Activated CD8-positive, alpha-beta memory T cell treated with anti-CD3 and anti-CD28 coated beads for 1 hour (primary cell): ENCODE measurements at regions not wholly inside any gene's neighbourhood (a gene's known extent, or its start where the extent isn't known, plus 50 kb on each side); places are given as distances from the start of the nearest gene placed in this dataset.
A peak's percentile ranks its signal among the peaks of the same experiment; 100 is the strongest.
"Not testable (repeated sequence)": the region's sequence is repeated elsewhere in the genome, so short reads cannot be mapped to it uniquely, and the experiment has no call there.

Source experiments
- DNase-seq, 2 donors: peaks; one replicate each; pipeline ENCODE4 v3.0.0-alpha.2; 2020; ENCODE audit warnings: low read depth in 1 of 2; ENCODE audit errors: extremely low read depth in 1 of 2

DNA sequence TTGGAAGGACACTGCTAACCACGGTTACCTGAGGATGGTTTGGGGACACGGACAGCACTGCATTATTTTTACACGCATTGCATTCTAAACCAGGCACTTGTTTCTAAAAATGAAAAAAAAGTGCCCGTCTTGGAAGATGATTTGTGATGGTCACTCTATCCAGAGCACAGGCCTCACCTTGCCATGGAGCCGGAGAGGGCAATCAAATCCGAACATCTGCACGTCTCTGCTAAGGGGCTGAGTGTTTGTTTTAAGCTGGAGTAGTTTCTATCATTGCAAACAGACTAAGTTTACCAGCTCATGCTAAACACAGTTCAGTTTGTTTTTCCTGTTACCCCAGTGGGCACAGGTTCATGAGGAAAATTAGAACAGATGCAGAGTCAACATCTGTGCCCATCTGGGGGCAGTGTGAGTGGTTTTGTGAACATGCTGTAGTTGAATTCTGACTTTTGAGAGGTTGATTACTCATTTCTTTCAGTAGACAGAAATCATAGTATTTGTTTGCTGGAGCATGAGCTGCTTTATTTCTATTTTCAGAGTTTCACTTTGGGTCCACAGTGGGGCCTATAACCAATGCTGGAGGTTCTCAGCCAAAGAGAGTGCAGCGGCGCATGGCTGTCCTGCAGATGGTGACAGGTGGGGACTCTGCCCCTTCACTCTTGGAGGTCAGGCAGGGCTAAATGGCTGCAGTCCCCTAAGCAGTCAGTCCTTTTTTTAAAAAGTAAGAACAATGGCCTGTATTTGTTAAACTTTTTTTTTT is 65.4 kb upstream of the ENPP6 start:
- no peak for DNase-seq

DNA sequence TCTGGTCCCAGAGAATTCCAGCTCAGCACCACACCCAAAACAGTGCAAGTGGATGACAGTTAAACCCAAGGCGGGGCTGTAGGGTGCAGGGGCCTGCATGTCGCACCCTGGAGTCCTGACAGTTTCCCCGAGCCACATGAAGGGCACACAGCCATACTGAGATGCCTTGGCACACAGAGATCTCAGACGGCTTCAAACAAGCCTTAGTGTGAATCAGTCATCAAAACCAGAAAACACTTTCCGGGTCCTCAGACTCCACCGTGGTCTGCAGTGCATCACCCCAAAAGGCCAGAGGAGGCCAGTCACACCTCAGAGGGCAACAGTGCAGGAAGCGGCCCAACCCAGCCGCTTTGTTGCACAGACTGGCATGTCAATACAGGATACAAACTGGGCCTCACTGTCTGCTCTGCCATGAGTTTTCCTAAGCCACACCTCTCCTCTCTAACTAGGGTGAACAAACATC is 64.6 kb upstream of the ENPP6 start:
- DNase-seq: peak in 1 of 2 donors; percentile 10

DNA sequence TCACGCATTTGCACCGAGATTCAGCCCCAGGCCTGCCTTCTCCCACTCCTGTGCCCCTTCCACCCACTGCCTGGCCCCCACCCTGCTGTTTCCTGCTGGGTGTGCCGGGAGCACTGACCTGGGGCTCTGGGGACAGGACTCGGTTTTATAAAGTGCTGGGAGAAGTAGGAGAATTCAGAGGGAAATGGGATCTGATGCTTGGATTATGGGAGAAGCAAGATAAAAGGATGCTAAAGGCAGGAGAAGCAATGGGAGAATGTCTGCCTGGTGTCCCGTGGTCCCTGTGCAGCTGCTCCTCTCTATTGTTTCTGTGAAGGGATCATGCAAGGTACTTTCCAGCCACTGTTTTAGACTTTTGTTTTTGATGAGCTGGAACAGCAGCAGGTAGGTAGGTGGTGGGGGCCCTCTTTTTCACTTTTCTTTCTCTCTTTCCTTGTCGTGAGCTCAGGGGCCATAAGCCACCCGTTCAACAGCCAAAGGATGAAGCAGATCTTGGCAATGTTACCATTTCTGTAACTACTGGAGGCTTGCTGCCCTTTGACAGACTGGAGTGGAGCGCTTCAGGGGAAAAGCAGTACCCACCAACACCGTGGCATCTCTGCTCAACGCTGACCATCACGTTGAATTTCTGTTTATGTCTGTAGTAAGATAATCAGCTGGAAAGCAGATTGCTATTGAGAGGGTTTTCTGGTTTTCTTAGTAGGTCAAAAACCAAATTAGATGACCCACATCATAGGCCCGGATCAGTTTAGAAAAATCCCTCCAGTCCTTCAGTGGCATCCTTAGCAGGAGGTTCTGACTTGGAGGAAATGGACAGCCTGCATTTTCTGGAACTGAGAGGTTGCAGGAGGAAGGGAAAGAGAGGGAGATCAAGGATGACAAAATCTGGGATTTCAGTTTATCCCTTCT is 63.8 kb upstream of the ENPP6 start:
- no peak for DNase-seq

DNA sequence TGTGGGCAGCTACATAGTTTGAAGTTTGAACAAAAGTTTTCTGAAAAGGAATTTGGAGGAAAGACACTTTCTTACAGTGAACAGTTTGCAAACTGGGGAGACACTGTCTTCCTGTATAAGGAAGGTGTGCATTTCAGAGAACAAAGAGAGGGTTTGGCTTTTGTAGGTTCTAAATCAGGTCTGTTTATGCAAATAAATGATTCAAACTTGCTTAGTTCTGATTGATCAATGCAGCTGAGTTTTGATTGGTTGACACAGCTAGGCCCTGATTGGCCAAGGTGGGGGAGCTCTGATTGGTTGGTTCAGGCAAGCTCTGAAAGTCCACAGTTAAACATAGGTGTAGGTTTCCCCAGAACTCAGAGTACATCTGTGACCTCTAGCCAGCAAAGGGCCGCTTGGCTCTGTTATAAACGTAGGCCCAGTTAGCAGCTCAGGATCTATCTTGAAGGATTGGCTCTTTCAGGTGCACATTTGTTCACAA is 63.0 kb upstream of the ENPP6 start:
- no peak for DNase-seq

DNA sequence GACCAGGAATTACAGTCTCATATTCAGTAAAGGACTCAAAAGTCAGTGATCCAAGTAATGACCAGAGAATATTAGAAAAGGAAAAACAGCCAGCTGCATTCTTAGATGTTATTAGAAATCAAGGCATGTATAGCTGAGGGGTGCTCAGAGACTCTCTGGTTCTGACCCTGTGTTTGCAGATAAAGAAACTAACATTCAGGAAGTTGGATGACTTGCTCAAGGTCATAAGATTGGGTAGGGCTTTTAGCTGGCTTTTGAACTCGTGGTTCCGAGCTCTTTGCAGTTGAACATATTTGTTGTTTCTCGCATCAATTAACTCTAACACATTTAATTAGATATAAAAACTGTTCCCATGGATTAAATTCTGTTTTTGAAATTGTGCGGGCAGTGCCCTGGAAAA is 62.5 kb upstream of the ENPP6 start:
- DNase-seq: no peak

DNA sequence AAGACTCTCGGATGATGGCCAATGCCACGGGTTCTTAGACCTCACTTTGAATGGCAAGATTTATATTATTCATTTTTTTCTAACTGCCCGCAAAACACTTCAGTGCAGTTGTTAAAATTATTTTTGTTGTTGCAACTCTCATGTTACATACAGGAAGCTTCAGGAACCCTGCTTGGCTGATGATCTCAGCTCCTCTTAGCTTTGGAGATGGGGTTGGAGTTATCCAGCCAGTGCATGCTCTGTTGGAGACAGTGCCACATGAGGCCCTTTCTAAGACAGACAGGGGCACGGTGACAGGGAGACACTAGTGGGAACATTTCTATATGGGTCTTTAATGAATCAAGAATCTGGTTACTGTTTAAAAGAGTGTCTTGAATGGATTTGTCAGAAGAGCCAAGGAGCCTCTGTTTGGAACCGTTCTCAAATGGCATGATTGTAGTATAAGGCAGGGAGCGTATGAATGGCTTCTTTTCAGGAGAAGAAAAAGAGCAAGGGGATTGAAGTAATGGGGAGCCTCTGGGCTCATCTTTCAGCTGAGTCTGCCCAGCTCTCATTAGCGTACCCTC is 61.9 kb upstream of the ENPP6 start:
- no peak for DNase-seq

DNA sequence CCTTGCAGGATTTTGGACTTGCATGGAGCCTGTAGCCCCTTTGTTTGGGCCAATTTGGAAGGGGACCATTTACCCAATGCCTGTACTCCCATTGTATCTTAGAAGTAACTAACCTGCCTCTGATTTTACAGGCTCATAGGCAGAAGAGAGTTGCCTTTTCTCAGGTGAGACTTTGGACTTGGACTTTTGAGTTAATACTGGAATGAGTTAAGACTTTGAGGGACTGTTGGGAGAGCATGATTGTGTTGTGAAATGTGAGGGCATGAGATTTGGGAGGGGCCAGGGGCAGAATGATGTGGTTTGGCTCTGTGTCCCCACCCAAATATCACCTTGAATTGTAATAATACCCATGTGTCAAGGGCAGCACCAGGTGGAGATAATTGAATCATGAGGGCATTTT is 60.1 kb upstream of the ENPP6 start:
- not testable (repeated sequence) for DNase-seq

DNA sequence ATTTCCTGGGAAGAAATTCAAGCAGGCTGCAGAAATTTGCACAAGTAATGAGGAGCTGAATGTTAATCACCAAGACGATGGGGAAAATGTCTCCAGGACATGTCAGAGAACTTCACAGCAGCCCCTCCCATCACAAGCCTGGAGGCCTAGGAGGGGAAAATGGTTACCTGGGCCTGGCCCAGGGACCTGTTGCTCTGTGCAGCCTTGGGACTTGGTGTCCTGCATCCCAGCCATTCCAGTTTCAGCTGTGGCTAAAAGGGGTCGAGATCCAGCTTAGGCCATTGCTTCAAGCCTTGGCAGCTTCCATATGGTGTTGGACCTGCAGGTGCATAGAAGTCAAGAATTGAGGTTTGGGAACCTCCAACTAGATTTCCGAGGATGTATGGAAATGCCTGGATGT is 59.3 kb upstream of the ENPP6 start:
- DNase-seq: not testable (repeated sequence)

DNA sequence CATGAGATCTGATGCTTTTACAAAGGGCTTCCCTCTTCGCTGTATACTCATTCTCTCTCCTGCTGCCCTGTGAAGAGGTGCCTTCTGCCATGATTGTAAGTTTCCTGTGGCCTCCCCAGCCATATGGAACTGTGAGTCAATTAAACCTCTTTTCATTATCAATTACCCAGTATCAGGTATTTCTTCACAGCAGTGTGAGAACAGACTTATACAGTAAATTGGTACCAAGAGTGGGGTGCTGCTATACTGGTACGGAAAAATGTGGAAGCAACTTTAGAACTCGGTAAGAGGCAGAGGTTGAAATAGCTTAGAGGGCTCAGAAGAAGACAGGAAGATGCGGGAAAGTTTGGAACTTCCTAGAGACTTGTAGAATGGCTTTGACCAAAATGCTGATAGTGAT is 58.7 kb upstream of the ENPP6 start:
- not testable (repeated sequence) for DNase-seq

DNA sequence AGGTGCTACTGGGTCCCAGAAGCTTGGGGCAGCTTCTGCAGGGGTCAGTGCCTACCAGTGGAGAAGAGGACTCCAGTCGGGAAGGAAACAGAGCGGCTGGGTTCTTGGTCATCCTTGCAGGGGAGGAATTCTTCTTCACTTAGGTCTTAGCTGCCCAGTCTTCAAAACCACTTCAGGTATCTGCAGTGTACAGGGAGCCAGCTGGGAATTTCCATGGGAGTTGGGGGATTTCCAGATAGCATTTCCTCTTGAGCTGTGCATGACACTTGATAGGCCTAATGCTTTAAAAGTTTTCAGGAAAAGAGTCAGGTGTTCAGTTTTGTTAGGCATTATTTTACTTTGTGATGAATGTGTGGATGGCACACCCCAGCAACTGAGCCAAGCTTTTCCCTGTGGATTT is 58.1 kb upstream of the ENPP6 start:
- no peak for DNase-seq

DNA sequence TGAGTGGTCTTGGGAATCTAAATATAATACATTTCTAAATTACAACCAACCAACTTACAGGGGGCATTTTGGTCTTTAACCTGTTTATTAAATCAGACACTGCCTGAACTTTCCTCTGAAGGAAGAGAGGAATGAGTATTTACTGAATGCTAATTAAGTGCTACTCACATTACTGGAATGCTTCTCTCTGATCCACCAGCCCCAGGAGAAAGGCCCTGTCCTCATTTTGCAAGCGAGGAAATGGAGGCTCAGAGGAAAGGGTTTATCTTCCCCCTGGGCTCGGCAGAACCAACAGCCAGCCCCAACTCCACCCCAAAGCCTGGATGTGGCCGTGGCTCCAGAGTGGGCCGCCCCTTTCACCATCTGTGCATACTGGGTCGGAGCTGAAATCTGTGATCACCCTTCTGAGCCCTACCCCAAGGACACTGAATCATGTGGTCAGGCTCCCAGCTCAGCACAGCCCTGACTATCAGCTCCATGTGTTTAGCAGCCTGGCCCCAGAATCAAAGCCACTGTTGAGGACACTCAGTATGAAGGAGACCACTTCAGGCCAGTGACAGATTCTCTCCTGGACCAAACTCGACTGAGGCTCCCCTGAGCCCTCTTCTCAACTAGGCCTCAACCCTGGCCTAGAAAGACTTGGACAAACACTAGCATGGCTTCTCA is 56.7 kb upstream of the ENPP6 start:
- DNase-seq: no peak

DNA sequence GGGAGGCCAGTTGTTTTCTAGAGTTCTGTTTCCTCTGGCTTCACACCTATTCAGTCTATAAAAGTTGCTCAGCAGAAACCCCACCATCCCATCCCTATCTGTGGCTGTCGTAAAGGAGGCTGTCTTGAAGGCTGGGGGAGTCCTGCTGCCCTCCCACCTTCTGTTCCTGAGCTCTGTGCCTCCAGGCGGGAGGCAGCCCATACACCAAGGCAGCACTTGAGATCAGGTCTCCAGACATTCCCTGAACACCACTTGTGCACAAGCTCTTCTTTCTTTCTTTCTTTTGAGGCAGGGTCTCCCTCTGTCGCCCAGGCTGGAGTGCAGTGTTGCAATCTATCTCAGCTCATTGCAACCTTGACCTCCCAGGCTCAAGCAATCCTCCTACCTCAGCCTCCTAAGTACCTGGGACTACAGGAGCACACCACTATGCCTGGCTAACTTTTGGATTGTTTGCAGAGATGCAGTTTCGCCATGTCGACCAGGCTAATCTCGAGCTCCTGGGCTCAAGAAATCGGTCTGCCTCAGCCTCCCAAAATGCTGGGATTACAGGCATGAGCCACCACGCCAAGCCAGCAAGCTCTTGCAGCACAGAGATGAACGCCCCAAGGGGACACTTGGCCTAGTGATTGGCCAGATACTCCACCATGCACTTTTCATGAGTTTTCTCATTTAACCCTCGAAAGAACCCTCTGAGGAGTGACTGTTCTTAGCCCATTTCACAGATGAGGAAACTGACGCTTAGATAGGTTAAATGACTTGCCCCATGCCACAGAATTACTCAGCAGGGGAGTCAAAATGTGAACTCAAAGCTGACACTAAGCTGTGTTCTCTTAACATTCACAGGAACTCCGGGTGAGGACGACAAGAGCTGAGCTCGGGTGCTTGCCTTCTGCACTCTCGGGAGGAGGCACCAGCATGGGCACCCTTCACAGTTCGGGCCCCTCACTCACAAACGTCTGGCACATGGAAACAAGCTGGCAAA is 55.8 kb upstream of the ENPP6 start:
- no peak for DNase-seq

DNA sequence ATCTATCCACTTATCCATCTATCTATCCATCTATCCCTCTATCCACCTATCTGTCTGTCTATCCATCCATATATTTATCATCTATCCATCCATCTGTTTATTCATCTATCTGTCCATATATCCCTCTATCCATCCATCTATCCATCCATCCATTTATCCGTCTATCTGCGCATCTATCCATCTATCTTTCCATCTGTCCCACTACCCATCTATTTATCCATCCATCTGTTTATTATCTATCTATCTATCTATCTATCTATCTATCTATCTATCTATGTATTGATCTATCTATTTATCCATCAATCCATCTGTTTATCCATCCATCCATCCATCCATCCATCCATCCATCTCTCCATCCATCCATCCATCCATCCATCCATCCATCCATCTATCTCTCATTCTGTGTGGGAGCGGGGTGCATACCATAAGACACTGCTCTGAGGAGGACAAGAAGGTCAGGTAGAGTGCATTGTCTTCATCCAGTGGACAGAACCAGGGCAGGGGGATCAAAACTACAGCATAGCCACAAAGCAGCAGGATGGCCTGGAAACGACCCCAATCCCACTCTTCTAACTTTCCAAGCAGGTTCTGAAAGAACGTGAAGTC is 53.2 kb upstream of the ENPP6 start:
- no peak for DNase-seq

DNA sequence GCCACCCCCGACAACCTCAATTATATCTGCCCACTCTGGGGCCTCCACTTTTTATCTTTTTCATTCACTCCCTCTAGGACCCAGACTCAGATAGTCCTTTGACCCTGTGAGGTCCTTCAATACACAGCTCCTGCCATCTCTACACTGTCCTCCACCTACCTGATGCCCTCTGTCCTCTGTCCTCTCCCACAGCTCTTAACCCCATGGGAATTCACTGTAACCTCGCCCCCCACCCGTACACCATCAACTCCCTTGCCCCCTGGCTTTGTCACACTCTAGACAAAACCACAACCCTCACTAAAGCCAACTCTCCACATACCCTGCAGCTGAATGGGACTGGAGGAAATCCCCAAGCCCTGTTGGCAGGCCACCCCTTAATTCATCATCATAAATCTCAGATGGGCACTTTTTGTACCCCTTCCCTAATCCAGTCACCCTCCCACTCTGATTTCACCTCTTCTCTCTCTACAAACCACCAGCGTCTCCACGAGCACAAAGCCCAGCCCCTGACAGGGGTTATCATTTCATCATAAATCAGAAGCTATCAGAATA is 52.3 kb upstream of the ENPP6 start:
- DNase-seq: no peak

DNA sequence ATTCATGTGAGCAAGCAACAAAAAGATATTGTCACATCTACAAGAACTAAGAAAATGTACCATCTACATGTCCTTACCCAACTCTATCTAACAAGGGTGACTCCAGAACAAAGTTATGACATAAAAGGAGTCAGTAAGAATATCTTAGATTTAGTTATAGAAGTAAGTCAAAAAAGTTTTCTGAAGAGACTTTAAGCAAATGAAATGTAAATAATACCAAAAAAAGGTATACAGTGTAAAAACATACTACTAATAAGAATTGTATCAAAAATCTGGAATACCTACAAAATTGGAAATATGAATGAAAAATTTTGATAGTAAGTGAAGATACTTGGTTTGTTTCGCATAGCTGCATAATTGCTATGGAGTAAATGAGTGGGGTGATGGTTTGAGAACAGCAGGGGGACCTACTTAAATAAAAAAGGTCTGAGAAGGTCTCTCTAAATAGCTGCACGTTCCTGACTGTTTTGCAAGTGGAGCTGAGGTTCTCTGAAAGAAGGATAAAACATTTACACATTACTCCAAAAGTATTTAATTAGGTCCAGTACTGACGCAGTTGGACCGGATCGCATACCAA is 51.0 kb upstream of the ENPP6 start:
- DNase-seq: no peak

DNA sequence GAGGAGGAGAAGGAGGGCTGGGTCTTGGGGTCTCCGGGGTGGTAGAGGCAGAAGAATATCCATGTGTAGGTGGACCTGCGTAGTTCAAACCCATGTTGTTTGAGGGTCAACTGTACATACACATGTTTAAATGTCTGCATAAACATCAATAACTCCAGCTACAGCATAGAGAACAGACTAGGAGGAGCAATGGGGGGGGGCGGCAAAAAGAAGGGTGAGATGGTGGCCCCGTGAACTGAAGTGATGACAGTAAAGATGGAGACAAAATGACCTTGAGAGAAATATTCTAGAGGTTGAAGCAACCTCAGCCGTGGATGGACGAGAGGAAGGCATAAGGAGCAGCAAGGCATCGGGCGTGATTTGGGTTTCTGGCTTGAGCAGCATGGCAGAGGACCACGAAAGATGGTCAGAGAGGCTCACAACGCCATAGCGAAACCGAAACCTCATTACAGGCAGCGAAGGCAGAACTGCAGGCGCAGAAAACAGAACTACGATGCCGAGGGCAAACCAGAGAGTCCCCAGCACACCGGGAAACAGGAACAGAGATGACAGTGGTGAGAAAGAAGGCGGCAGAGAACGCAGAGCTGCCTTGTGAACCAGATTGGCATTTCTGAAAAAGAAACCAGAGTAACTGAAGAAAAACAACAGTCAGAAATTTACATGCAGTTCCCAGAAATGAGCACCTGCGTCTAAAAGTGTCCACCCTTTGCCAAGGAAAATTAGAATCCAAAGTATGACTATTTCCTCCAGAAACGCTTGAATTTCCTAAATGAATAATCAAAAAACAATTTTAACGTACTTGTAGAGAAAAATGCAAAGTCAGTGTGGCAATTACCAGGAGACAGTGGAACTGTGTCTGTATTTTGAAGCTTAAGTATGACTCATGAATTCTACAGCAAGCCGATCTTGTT is 50.3 kb upstream of the ENPP6 start:
- DNase-seq: peak in 1 of 2 donors; percentile 30
